ENCODE measurements at regions not wholly inside any gene's neighbourhood (a gene's known extent, or its start where the extent isn't known, plus 50 kb on each side); places are given as distances from the start of the nearest gene placed in this dataset.
"Not testable (repeated sequence)": the region's sequence is repeated elsewhere in the genome, so short reads cannot be mapped to it uniquely, and the experiment has no call there.

DNA sequence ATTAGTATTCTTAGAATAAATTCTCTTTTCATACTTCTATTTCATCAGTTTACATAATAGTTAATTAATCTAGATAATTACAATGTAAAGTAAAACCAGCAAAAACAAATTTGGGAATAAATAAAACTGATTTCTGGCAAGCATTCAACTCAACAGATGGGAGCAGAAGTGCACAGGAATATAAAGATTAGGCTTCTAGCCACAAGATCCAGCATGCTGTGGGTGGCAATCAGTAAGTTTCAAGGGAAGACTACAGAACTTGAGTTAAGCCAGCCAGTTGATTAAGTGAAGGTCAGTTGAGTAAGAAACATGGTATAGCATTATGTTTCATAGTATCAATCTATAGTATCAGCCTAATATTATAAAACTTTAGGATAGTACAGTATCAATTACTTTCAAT lies 324.2 kb upstream of the AADAT start:
- H3K9me3 Mint-ChIP-seq, result no peaks in the 10 kb centered on the region
- no peaks in the 10 kb centered on the region for H3K4me1 Mint-ChIP-seq
- POLR2A ChIA-PET, result no interaction called here
- no peaks in the 10 kb centered on the region for H3K27me3 Mint-ChIP-seq
- CTCF ChIA-PET, result no interaction called here
- H3K36me3 Mint-ChIP-seq (ENCODE audit: low read depth), result no peaks in the 10 kb centered on the region
- no peak overlapping the region for H3K27ac Mint-ChIP-seq
- DNase-seq, result no peak
- no peak overlapping the region for H3K4me3 Mint-ChIP-seq

DNA sequence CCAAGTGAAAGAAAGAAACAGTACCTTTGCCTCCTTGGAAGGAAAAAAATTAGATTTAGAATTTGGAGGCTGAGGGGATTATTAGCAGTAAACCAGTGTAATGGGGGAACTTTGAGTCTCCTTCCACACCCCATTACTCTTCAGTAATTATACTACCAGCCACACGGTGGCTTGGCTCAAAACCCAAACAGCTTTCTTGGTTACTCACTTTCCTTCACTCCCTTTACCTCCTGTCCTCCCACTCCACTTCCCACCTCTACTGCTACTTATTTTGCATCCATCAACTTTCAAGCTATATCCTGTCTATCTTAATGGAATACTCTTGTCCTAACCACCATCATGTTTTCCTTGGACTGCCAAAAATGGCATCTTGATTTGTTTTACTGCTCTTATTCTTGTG lies 310.6 kb upstream of the AADAT start:
- no peaks in the 10 kb centered on the region for H3K27me3 Mint-ChIP-seq
- CTCF ChIA-PET, result no interaction called here
- POLR2A ChIA-PET, result no interaction called here
- H3K4me3 Mint-ChIP-seq, result no peak overlapping the region
- H3K36me3 Mint-ChIP-seq (ENCODE audit: low read depth), result no peaks in the 10 kb centered on the region
- no peaks in the 10 kb centered on the region for H3K9me3 Mint-ChIP-seq
- no peak overlapping the region for H3K27ac Mint-ChIP-seq
- H3K4me1 Mint-ChIP-seq, result no peaks in the 10 kb centered on the region
- no peak for DNase-seq

DNA sequence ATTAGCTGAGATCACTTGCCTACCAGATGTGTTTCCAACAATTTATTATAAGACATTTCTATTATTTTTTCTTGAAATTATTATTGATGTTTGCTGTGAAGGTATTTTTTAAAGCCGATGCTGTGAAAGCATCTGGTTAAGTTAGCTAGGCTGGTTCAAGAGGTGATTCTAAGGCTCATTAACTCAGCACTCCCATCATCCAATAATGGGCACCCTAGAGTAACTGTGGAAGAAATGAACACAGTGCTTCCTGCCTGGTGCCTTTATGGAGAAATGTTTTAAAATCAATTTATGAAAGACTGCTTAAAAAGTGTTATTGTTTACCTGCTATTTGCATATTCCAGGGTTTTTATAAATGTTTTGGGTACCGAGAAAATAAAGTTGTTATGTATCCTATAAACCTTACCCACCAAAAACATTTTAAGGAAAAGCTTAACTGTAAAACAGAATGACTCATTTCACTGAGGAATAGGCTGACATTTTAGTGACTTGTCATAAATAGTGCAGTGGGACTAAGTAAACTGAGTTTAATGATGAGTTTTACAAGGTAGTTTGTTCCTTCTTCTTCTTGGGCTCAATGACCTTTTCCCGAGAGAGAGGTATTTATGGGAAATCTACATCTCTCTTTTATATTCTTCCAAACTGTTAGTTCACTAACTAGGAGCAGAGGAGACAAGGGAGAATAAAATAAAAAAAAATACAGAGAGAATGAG lies 310.0 kb upstream of the AADAT start:
- no peak for DNase-seq
- Mint-ChIP-seq H3K27me3 (no peaks in the 10 kb centered on the region), H3K4me1 (no peaks in the 10 kb centered on the region), H3K36me3 (ENCODE audit: low read depth) (no peaks in the 10 kb centered on the region), H3K27ac (no peak overlapping the region), H3K9me3 (no peaks in the 10 kb centered on the region), H3K4me3 (no peak overlapping the region)
- CTCF ChIA-PET, result no interaction called here
- POLR2A ChIA-PET, result no interaction called here

DNA sequence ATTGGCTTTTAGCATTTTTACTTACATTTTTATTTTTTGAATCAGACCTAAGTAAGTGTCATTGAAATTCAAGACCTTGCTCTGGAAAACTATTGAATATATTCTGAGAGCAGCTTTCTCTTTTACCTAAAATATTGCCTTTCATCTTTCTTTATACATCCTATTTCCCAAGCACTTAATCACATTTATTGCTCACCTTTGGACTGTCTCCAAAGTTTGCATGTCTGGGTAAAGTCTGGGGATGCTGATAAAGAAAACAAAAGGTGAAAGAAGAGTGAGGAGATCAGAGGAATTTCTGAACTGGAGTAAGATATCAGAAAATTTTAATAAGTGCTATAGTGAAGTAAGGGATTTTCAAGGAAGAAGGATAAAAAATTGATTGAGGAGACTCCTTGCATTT lies 308.5 kb upstream of the AADAT start:
- Mint-ChIP-seq H3K4me1 (no peaks in the 10 kb centered on the region), H3K9me3 (no peaks in the 10 kb centered on the region), H3K36me3 (ENCODE audit: low read depth) (no peaks in the 10 kb centered on the region), H3K4me3 (no peak overlapping the region), H3K27ac (no peak overlapping the region), H3K27me3 (no peaks in the 10 kb centered on the region)
- no peak for DNase-seq
- CTCF ChIA-PET, result no interaction called here
- POLR2A ChIA-PET, result no interaction called here

DNA sequence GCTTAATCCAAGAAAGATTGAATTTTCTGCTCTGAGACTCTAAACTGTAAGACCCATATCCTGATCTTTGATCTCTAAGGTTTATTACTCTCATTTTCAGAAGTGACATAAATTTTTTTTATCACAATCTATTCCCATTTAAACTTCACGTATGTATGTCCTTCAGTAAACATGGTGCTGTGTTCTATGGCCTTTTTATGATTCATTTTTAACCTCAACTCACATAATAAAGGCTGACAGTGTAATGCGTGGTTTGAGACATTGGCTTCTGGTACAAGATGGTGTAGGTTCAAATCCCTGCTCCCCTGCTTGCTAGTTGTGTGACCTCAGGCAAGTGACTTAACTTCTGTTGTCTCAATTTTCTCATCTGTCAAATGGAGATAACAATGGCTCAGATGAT lies 306.0 kb upstream of the AADAT start:
- Mint-ChIP-seq H3K27me3 (no peaks in the 10 kb centered on the region), H3K36me3 (ENCODE audit: low read depth) (no peaks in the 10 kb centered on the region), H3K4me1 (no peaks in the 10 kb centered on the region), H3K4me3 (no peak overlapping the region), H3K9me3 (no peaks in the 10 kb centered on the region), H3K27ac (no peak overlapping the region)
- ChIA-PET POLR2A (no interaction called here), CTCF (interaction anchor here (0.6 kb wide), 1 partner anchor 1565 kb away, joined by 3 read pairs; no protein-coding TSS in a partner anchor)
- no peak for DNase-seq

DNA sequence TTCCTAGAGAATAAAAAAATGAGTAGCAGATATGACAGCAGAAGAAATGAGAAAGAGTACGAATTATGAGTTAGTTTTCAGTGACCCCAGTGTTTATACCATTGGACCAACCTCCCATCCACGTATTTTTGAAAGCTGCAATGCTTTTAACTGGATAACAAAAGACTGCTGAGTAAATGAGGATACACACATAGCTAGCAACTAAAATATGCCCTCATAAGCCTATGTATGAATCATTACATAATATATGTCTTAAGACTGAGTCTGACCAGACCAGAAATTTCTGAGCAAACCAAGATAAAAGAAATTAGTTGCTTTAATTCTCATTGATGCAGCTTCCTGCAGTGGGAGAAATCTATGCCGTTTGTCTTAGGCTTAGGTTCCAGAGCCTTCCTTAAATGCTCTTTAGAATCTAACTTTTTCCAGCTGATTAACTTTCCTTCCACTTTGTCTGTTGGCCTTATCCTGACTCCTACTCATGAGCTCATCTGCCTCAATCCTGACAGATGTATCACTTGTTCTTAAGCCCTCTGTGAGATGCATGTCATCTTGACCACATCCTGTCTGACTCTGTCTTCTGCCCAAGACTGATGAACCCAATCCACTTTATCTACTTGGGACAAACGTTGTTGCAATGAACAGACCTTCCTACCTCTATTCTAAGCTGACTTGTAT lies 301.4 kb upstream of the AADAT start:
- no peaks in the 10 kb centered on the region for H3K27me3 Mint-ChIP-seq
- no peaks in the 10 kb centered on the region for H3K4me1 Mint-ChIP-seq
- DNase-seq, result no peak
- H3K4me3 Mint-ChIP-seq, result no peak overlapping the region
- no peaks in the 10 kb centered on the region for H3K36me3 Mint-ChIP-seq (ENCODE audit: low read depth)
- no peak overlapping the region for H3K27ac Mint-ChIP-seq
- POLR2A ChIA-PET, result no interaction called here
- CTCF ChIA-PET, result no interaction called here
- H3K9me3 Mint-ChIP-seq, result no peaks in the 10 kb centered on the region

DNA sequence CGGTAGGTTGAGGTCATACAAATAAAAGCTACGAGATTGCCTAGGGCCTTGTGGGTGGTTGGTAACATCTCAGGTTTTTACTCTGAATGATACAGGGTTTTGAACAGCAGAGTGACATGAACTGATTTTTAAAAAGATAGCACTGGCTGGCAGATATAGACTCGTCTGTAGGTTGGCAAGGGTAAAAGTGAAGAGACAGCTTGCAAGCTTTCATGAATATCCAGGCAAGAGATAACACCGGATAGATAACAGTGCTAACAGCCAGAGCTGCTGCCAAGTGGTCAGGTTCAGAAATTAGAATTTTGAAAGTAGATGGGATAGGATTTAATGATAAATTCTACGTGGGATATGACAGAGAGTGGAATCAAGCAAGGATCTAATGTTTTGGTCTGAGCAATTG lies 299.7 kb upstream of the AADAT start:
- H3K4me1 Mint-ChIP-seq, result no peaks in the 10 kb centered on the region
- no peaks in the 10 kb centered on the region for H3K36me3 Mint-ChIP-seq (ENCODE audit: low read depth)
- no peaks in the 10 kb centered on the region for H3K9me3 Mint-ChIP-seq
- no peak overlapping the region for H3K27ac Mint-ChIP-seq
- no peaks in the 10 kb centered on the region for H3K27me3 Mint-ChIP-seq
- H3K4me3 Mint-ChIP-seq, result no peak overlapping the region
- DNase-seq, result no peak
- CTCF ChIA-PET, result interaction anchor here (0.6 kb wide), 1 partner anchor 900 kb away, joined by 4 read pairs; no protein-coding TSS in a partner anchor
- POLR2A ChIA-PET, result no interaction called here

DNA sequence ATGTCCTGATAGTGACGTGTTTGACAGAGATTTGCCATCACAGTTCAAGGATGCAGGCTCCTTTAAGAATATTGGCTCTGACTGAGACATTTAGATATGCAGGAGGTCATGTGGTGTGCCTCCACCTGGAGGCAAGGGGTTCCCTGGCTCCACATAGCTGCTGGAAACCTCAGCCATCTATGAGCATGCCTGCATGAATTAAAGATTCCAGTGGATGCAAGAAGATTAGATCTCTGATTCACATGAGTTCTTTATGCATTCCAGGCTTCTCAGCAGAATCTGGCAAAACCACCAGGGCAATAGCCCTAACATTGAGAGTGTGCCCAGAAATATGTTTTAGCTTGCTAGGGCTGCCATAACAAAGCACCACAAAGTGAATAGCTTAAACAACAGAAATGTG lies 298.5 kb upstream of the AADAT start:
- Mint-ChIP-seq H3K4me3 (no peak overlapping the region), H3K9me3 (no peaks in the 10 kb centered on the region), H3K36me3 (ENCODE audit: low read depth) (no peaks in the 10 kb centered on the region), H3K4me1 (no peaks in the 10 kb centered on the region), H3K27ac (no peak overlapping the region), H3K27me3 (no peaks in the 10 kb centered on the region)
- POLR2A ChIA-PET, result no interaction called here
- CTCF ChIA-PET, result no interaction called here
- no peak for DNase-seq

DNA sequence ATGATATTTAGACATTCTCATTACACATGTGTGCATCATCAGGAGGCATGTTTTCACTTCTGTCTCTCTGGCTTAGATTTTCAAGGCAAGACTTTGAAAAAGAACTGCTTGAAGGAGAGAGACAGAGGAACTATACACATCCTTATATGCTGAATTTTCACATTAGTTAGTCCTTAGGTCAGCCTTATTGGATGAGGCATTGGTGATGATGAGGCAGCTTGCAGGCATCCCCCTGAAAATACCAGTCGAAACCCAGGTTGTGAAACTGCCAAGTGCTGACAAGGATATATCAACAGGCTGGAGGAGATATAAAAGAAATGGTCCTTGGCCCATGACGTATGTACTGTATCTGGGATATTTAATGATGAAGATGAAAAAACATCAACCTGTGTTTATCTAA lies 297.2 kb upstream of the AADAT start:
- no peak overlapping the region for H3K27ac Mint-ChIP-seq
- POLR2A ChIA-PET, result no interaction called here
- DNase-seq, result no peak
- H3K9me3 Mint-ChIP-seq, result no peaks in the 10 kb centered on the region
- CTCF ChIA-PET, result no interaction called here
- H3K4me1 Mint-ChIP-seq, result no peaks in the 10 kb centered on the region
- no peaks in the 10 kb centered on the region for H3K27me3 Mint-ChIP-seq
- no peak overlapping the region for H3K4me3 Mint-ChIP-seq
- no peaks in the 10 kb centered on the region for H3K36me3 Mint-ChIP-seq (ENCODE audit: low read depth)

DNA sequence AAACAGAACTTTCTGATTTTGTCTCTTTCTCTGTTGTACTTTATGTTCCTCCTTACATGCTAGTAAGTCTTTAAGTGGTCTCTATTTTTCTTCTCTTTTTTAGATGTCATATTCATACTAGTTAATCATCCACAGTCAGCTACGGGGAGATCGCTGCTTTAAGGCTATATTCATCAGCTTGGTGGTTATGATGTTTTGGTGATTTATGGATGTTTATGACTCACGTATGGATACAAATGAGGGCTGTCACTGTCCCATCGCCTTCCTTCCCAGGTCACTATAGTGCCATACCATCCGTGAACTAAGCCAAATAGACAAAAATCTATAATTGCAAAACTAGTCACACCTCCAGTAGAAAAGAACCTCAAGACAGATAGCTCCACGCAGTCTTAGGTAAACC lies 296.8 kb upstream of the AADAT start:
- POLR2A ChIA-PET, result no interaction called here
- DNase-seq, result no peak
- Mint-ChIP-seq H3K4me3 (no peak overlapping the region), H3K27ac (no peak overlapping the region), H3K27me3 (no peaks in the 10 kb centered on the region), H3K36me3 (ENCODE audit: low read depth) (no peaks in the 10 kb centered on the region), H3K9me3 (no peaks in the 10 kb centered on the region), H3K4me1 (no peaks in the 10 kb centered on the region)
- CTCF ChIA-PET, result no interaction called here

DNA sequence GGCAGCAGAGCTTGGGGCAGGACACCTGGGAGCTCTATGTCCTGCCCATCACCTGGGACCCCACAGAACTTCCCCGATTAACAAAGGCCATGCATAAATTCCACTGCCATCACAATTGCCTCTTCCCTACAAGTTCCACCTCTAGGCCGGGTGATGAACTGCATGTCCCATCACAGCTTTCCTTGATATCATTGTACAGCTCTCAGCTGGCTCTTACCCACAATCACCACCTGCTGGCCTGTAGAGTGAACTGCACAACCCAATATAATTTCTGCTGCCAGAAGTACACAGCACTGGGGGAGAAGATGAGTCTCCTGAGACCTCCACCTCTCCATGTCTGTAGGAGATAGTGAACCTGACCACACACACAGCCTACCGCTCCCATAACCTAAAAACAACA lies 285.0 kb upstream of the AADAT start:
- CTCF ChIA-PET, result no interaction called here
- no peak overlapping the region for H3K4me3 Mint-ChIP-seq
- H3K4me1 Mint-ChIP-seq, result no peaks in the 10 kb centered on the region
- H3K9me3 Mint-ChIP-seq, result peaks cover 2% of the 10 kb centered on the region
- peak; percentile 7 for DNase-seq
- no peak overlapping the region for H3K27ac Mint-ChIP-seq
- no peaks in the 10 kb centered on the region for H3K27me3 Mint-ChIP-seq
- no peaks in the 10 kb centered on the region for H3K36me3 Mint-ChIP-seq (ENCODE audit: low read depth)
- POLR2A ChIA-PET, result no interaction called here

DNA sequence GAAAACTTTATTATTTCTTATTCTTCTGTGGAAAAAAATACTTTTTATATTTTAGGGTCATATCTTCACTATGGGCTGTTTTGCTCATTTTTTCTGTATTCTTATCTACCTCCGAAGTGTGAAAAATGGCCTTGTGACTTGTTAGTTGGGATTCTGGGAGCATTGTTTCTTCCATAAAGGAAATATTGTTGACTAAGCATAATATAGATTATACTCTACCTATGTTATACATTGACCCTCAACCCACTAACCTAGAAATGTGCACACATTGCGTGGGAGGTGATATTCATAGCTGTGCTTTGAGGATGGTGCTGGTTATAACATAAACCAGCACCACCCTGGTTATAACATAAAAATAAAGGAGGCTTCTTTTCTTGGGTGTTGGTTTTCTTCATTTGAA lies 259.2 kb upstream of the AADAT start:
- ChIA-PET POLR2A (no interaction called here), CTCF (no interaction called here)
- Mint-ChIP-seq H3K27ac (no peak overlapping the region), H3K27me3 (no peaks in the 10 kb centered on the region), H3K4me3 (no peak overlapping the region), H3K9me3 (peaks cover 2% of the 10 kb centered on the region), H3K36me3 (ENCODE audit: low read depth) (no peaks in the 10 kb centered on the region), H3K4me1 (no peaks in the 10 kb centered on the region)
- DNase-seq, result no peak

DNA sequence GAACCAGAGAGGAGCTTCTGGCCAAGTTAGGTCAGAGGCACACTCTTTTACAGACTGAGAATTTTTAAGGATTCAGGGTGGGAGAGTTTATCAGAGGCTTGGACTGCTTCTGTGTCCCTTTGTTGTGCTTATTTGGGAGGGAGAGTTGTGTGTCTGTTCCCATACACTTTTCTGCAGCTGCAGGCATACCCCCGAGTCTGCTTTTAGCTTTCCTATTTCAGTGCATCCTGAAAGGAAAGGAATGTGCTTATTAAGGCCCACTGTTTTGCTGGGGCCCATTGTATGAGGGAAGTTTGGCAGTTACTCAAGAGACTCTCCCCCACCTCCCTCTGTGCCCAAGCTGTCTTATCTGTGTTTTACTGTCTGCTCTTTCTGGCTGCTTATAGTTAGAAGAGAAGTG lies 257.4 kb upstream of the AADAT start:
- CTCF ChIA-PET, result not testable (repeated sequence)

DNA sequence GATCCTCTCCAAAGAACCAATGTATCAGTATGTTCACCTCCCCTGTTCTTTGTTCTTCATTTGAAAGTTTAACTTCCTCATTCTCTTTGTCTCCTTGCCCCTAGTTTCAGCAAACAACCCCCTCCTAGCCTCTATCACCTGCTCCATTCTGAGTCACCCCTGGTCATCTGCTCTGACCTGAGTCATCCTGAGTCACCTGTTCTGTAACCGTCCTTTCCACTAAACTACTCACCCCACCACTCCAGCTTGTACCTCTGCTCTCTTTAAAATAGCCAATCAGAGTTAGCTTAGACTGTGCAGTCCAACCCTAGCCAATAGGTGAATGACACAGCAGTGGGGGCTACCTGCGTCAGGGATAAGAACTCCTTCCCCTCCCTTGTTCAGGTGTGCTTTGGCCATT lies 249.8 kb upstream of the AADAT start:
- no peaks in the 10 kb centered on the region for H3K9me3 Mint-ChIP-seq
- H3K36me3 Mint-ChIP-seq (ENCODE audit: low read depth), result no peaks in the 10 kb centered on the region
- no peak overlapping the region for H3K4me3 Mint-ChIP-seq
- H3K27me3 Mint-ChIP-seq, result no peaks in the 10 kb centered on the region
- POLR2A ChIA-PET, result no interaction called here
- DNase-seq, result no peak
- no peak overlapping the region for H3K27ac Mint-ChIP-seq
- H3K4me1 Mint-ChIP-seq, result no peaks in the 10 kb centered on the region
- CTCF ChIA-PET, result no interaction called here

More for the DNA sequence above, 257.4 kb upstream of the AADAT start:
- DNase-seq; POLR2A ChIA-PET; H3K4me3 Mint-ChIP-seq; H3K9me3 Mint-ChIP-seq; H3K4me1 Mint-ChIP-seq; H3K27ac Mint-ChIP-seq; H3K27me3 Mint-ChIP-seq; H3K36me3 Mint-ChIP-seq (ENCODE audit: low read depth): not testable (repeated sequence)
